Trophoblast cell (in vitro differentiated cells and primary cell): ENCODE measurements at regions not wholly inside any gene's neighbourhood (a gene's known extent, or its start where the extent isn't known, plus 50 kb on each side); places are given as distances from the start of the nearest gene placed in this dataset.

ENCODE experiments used
- DNase-seq, 2 donors: peaks; one replicate each; pipeline ENCODE4 v3.0.0-alpha.2; 2016
- H2AFZ ChIP-seq: 2 replicates; pipeline ENCODE4 v1.6.1; 2013; ENCODE audit warnings: low read length, moderate library complexity, mild to moderate bottlenecking; ENCODE audit not compliant: insufficient read depth, poor library complexity
- H2AK5ac ChIP-seq: 2 replicates; pipeline ENCODE4 v1.6.1; 2013; ENCODE audit warnings: mild to moderate bottlenecking, low read length
- H2BK120ac ChIP-seq: 2 replicates; pipeline ENCODE4 v1.6.1; 2013; ENCODE audit warnings: low read length, mild to moderate bottlenecking, moderate library complexity; ENCODE audit not compliant: insufficient read depth, poor library complexity
- H2BK12ac ChIP-seq: 2 replicates; pipeline ENCODE4 v1.6.1; 2013; ENCODE audit warnings: mild to moderate bottlenecking, low read length, moderate library complexity
- H2BK5ac ChIP-seq: 2 replicates; pipeline ENCODE4 v1.6.1; 2013; ENCODE audit warnings: low read length, low read depth, moderate library complexity, mild to moderate bottlenecking; ENCODE audit not compliant: poor library complexity
- H3K14ac ChIP-seq: 2 replicates; pipeline ENCODE4 v1.6.1; 2013; ENCODE audit warnings: mild to moderate bottlenecking, low read length
- H3K18ac ChIP-seq: 2 replicates; pipeline ENCODE4 v1.6.1; 2013; ENCODE audit warnings: mild to moderate bottlenecking, low read length
- H3K23ac ChIP-seq: 2 replicates; pipeline ENCODE4 v1.6.1; 2013; ENCODE audit warnings: low read length
- H3K27ac ChIP-seq: 2 replicates; pipeline ENCODE4 v1.5.1; 2013; ENCODE audit warnings: low read depth, mild to moderate bottlenecking, inconsistent platforms, low read length, moderate library complexity
- H3K27me3 ChIP-seq: 2 replicates; pipeline ENCODE4 v1.6.1; 2013; ENCODE audit warnings: inconsistent platforms, mild to moderate bottlenecking, low read length, moderate library complexity; ENCODE audit not compliant: insufficient read depth
- H3K36me3 ChIP-seq, 2 experiments: 1 replicate in 1 of 2; 2 replicates in 1 of 2; pipeline ENCODE4 v1.6.1; 2013; ENCODE audit warnings: low read length in 2 of 2, mild to moderate bottlenecking in 2 of 2, moderate library complexity in 1 of 2; ENCODE audit not compliant: insufficient read depth in 2 of 2, control insufficient read depth in 1 of 2
- H3K4ac ChIP-seq: 2 replicates; pipeline ENCODE4 v1.6.1; 2013; ENCODE audit warnings: low read depth, mild to moderate bottlenecking, low read length, moderate library complexity
- H3K4me1 ChIP-seq, 2 experiments: 1 replicate in 1 of 2; 2 replicates in 1 of 2; pipeline ENCODE4 v1.6.1; 2013; ENCODE audit warnings: low read length in 2 of 2, mild to moderate bottlenecking in 2 of 2, moderate library complexity in 1 of 2; ENCODE audit not compliant: insufficient read depth in 2 of 2, control insufficient read depth in 1 of 2
- H3K4me2 ChIP-seq: 2 replicates; pipeline ENCODE4 v1.6.1; 2013; ENCODE audit warnings: inconsistent platforms, mild to moderate bottlenecking, low read length, moderate library complexity
- H3K4me3 ChIP-seq: 2 replicates; pipeline ENCODE4 v1.5.1; 2013; ENCODE audit warnings: mild to moderate bottlenecking, low read depth, low read length, inconsistent platforms
- H3K79me1 ChIP-seq: one replicate; pipeline ENCODE4 v1.6.1; 2013; ENCODE audit warnings: low read length
- H3K79me2 ChIP-seq: 2 replicates; pipeline ENCODE4 v1.6.1; 2013; ENCODE audit warnings: low read length, mild to moderate bottlenecking; ENCODE audit not compliant: control insufficient read depth, insufficient read depth, poor library complexity
- H3K9ac ChIP-seq: 2 replicates; pipeline ENCODE4 v1.6.1; 2013; ENCODE audit warnings: mild to moderate bottlenecking, low read length
- H3K9me3 ChIP-seq: 2 replicates; pipeline ENCODE4 v1.6.1; 2013; ENCODE audit warnings: low read depth, mild to moderate bottlenecking, control low read depth, inconsistent platforms, low read length; ENCODE audit not compliant: insufficient read depth
- H4K12ac ChIP-seq: 2 replicates; pipeline ENCODE4 v1.6.1; 2013; ENCODE audit warnings: low read depth, mild to moderate bottlenecking, low read length, moderate library complexity
- H4K8ac ChIP-seq: 2 replicates; pipeline ENCODE4 v1.6.1; 2013; ENCODE audit warnings: low read depth, mild to moderate bottlenecking, low read length, moderate library complexity
- H4K91ac ChIP-seq: one replicate; pipeline ENCODE4 v1.6.1; 2013; ENCODE audit warnings: low read depth, mild to moderate bottlenecking, low read length, moderate library complexity
- WGBS: extraction: QIAGEN DNeasy Blood & Tissue Kit; methylation state at CpG from one replicate; pipeline ENCODE4 v1.1.7; 2013; ENCODE audit warnings: missing lambda C conversion rate; ENCODE audit not compliant: insufficient read length, insufficient coverage; ENCODE audit errors: extremely low coverage; 5-methylcytosine and 5-hydroxymethylcytosine counted together

GRCh38 chr13:99911965-99912566 lies 59.5 kb downstream of the ZIC5 start:
- WGBS: no CpG with 5 or more reads among the region's 8 CpGs
- no peaks in the 10 kb centered on the region for H3K79me1 ChIP-seq

GRCh38 chr13:99911069-99911964 lies 60.2 kb downstream of the ZIC5 start:
- no peak overlapping the region for H4K12ac ChIP-seq
- no peak for DNase-seq
- no peak overlapping the region for H3K27ac ChIP-seq
- no peak overlapping the region for H3K4me2 ChIP-seq
- no CpG with 5 or more reads among the region's 16 CpGs for WGBS
- no peaks in the 10 kb centered on the region for H3K79me1 ChIP-seq
- H3K23ac ChIP-seq: no peak overlapping the region
- H3K4me1 ChIP-seq: no peaks in the 10 kb centered on the region
- H3K4ac ChIP-seq: no peak overlapping the region
- H3K18ac ChIP-seq: no peak overlapping the region
- H2BK5ac ChIP-seq: no peak overlapping the region
- no peak overlapping the region for H4K8ac ChIP-seq
- H3K9ac ChIP-seq: no peak overlapping the region
- H3K14ac ChIP-seq: no peak overlapping the region
- H2BK12ac ChIP-seq: no peak overlapping the region
- no peaks in the 10 kb centered on the region for H3K27me3 ChIP-seq
- H2AFZ ChIP-seq: no peak overlapping the region
- H4K91ac ChIP-seq: no peak overlapping the region
- H3K9me3 ChIP-seq: no peaks in the 10 kb centered on the region
- H3K4me3 ChIP-seq: no peak overlapping the region
- no peak overlapping the region for H2BK120ac ChIP-seq
- no peaks in the 10 kb centered on the region for H3K79me2 ChIP-seq
- no peaks in the 10 kb centered on the region for H3K36me3 ChIP-seq
- H2AK5ac ChIP-seq: no peak overlapping the region

More at GRCh38 chr13:99911965-99912566, 59.5 kb downstream of the ZIC5 start:
- Histone ChIP-seq H3K14ac (no peak overlapping the region), H2BK5ac (no peak overlapping the region), H2BK120ac (no peak overlapping the region), H3K4ac (no peak overlapping the region), H4K91ac (no peak overlapping the region), H3K18ac (no peak overlapping the region), H4K8ac (no peak overlapping the region), H3K23ac (no peak overlapping the region), H3K27me3 (no peaks in the 10 kb centered on the region), H2AFZ (no peak overlapping the region), H3K9ac (no peak overlapping the region), H3K36me3 (no peaks in the 10 kb centered on the region), H3K4me3 (no peak overlapping the region), H3K79me2 (no peaks in the 10 kb centered on the region), H2AK5ac (no peak overlapping the region), H3K9me3 (no peaks in the 10 kb centered on the region), H3K4me1 (no peaks in the 10 kb centered on the region), H2BK12ac (no peak overlapping the region), H3K27ac (no peak overlapping the region), H4K12ac (no peak overlapping the region), H3K4me2 (no peak overlapping the region)
- DNase-seq: no peak

- Histone ChIP-seq H2AK5ac (no peak overlapping the region), H3K4me2 (no peak overlapping the region), H4K8ac (no peak overlapping the region), H3K27me3 (no peaks in the 10 kb centered on the region), H3K14ac (no peak overlapping the region), H3K36me3 (no peaks in the 10 kb centered on the region), H3K18ac (no peak overlapping the region), H3K4me1 (no peaks in the 10 kb centered on the region), H3K9ac (no peak overlapping the region), H3K4me3 (no peak overlapping the region), H3K79me2 (no peaks in the 10 kb centered on the region), H3K23ac (no peak overlapping the region), H2BK120ac (no peak overlapping the region), H2BK12ac (no peak overlapping the region), H4K91ac (no peak overlapping the region), H2BK5ac (no peak overlapping the region), H3K27ac (no peak overlapping the region), H3K4ac (no peak overlapping the region), H3K79me1 (no peaks in the 10 kb centered on the region), H2AFZ (no peak overlapping the region), H4K12ac (no peak overlapping the region), H3K9me3 (no peaks in the 10 kb centered on the region)
- WGBS: no CpG with 5 or more reads among the region's 5 CpGs
- no peak for DNase-seq
Measured at GRCh38 chr13:99909836-99910619, 61.5 kb downstream of the ZIC5 start.

- H3K27me3 ChIP-seq: no peaks in the 10 kb centered on the region
- no peak overlapping the region for H4K8ac ChIP-seq
- H3K79me1 ChIP-seq: no peaks in the 10 kb centered on the region
- H3K4me2 ChIP-seq: no peak overlapping the region
- no peaks in the 10 kb centered on the region for H3K4me1 ChIP-seq
- H4K91ac ChIP-seq: no peak overlapping the region
- no peak overlapping the region for H3K9ac ChIP-seq
- no peak overlapping the region for H3K18ac ChIP-seq
- WGBS: no CpG with 5 or more reads among the region's 2 CpGs
- H3K4ac ChIP-seq: no peak overlapping the region
- no peak overlapping the region for H2AK5ac ChIP-seq
- no peak overlapping the region for H2BK5ac ChIP-seq
- H2BK120ac ChIP-seq: no peak overlapping the region
- H3K4me3 ChIP-seq: no peak overlapping the region
- no peaks in the 10 kb centered on the region for H3K36me3 ChIP-seq
- no peak overlapping the region for H3K27ac ChIP-seq
- no peak for DNase-seq
- no peak overlapping the region for H2BK12ac ChIP-seq
- no peak overlapping the region for H3K14ac ChIP-seq
- no peak overlapping the region for H4K12ac ChIP-seq
- H3K9me3 ChIP-seq: no peaks in the 10 kb centered on the region
- H3K23ac ChIP-seq: no peak overlapping the region
- no peak overlapping the region for H2AFZ ChIP-seq
- no peaks in the 10 kb centered on the region for H3K79me2 ChIP-seq
Measured at GRCh38 chr13:99909097-99909835, 62.3 kb downstream of the ZIC5 start.
